ENCODE measurements at regions not wholly inside any gene's neighbourhood (a gene's known extent, or its start where the extent isn't known, plus 50 kb on each side); places are given as distances from the start of the nearest gene placed in this dataset.

DNA sequence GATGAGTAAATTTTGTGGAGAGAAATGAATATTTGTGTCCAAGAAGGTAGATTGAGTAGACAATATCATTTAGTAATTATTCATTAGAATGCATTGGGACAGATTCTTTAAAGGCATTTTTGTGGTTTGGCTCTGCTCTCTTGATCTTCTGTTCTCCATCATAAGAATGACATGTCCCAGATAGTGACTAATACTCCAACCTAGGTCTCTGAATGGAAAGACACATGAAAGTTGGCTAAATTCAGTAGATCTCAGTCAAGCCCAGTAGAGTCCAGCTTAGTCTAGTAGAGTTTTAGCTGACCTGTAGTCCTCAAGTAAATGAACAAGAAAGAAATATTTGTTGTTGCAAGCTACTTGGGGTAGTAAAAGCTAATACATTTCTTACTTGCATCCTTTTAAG lies 61.8 kb upstream of the DNAH14 start:
- H3K4me3 ChIP-seq (ENCODE audit: low read depth, low read length): no peak overlapping the region
- no peak for TF ChIP-seq CTCF (IDR thresholded peaks at IDR 0.05; ENCODE audit: low read depth, low read length, missing control alignments)
- DNase-seq (ENCODE audit: low read depth): no peak

- TF ChIP-seq CTCF (IDR thresholded peaks at IDR 0.05; ENCODE audit: low read depth, low read length, missing control alignments): no peak
- DNase-seq (ENCODE audit: low read depth): no peak
- H3K4me3 ChIP-seq (ENCODE audit: low read depth, low read length): no peak overlapping the region
These were observed 56.5 kb upstream of the DNAH14 start for GRCh38 chr1:224872832-224873433.

GRCh38 chr1:224873434-224874369 lies 55.8 kb upstream of the DNAH14 start:
- no peak for TF ChIP-seq CTCF (IDR thresholded peaks at IDR 0.05; ENCODE audit: low read depth, low read length, missing control alignments)
- H3K4me3 ChIP-seq (ENCODE audit: low read depth, low read length): no peak overlapping the region
- no peak for DNase-seq (ENCODE audit: low read depth)

DNA sequence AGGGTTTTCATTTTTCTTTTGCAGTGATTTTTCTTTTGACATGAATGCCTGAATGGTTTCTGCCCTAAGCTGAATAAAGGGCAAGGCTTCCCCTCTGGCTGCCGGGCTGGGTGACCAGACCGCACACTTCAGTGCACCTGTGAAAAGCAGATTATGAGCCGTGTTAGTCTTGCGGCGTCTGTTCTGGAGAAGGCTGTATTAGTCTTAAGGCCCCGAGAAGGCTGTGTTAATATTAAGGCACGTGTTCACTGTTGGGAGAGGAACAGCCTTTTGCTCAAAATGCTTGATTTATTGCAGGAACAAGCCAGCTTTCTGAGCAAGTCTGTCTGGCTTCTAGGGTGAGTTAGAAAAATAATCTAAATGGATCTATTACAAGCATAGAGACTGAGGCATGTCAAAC lies 54.7 kb upstream of the DNAH14 start:
- DNase-seq (ENCODE audit: low read depth): no peak
- no peak for TF ChIP-seq CTCF (IDR thresholded peaks at IDR 0.05; ENCODE audit: low read depth, low read length, missing control alignments)
- H3K4me3 ChIP-seq (ENCODE audit: low read depth, low read length): no peak overlapping the region

DNA sequence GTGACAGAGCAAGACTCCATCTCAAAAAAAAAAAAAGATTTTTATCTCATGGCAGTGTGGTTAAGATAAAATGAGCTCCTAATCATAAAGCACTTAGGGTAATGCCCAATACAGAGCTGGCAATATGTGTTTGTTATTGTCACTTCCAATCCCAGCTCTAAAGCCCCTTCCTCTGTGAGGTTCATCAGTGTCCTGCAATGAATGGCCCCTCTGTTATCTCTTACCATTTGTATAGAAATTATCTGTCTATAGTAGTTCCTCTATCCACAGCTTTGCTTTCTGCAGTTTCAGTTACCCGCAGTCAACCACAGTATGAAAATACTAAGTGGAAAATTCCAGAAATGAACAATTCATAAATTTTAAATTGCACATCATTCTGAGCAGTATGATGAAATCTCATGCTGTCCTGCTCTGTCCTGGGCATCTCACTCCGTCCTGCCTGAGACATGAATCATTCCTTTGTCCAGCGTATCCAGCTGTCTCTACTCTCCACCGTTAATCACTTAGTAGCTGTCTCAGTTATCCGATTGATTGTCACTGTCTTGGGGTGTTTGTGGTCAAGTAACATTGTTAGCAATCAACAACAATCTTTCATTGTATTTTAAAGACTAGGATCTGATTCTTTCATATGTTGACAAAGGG lies 50.2 kb upstream of the DNAH14 start:
- DNase-seq (ENCODE audit: low read depth): no peak
- TF ChIP-seq CTCF (IDR thresholded peaks at IDR 0.05; ENCODE audit: low read depth, low read length, missing control alignments): no peak
- no peak overlapping the region for H3K4me3 ChIP-seq (ENCODE audit: low read depth, low read length)

All from GM12864 (cell line).